ENCODE measurements at regions not wholly inside any gene's neighbourhood (a gene's known extent, or its start where the extent isn't known, plus 50 kb on each side); places are given as distances from the start of the nearest gene placed in this dataset.

GRCh38 chr3:182393151-182393550, 400.2 kb upstream of the ATP11B start:
- Histone ChIP-seq H3K9ac (no peak overlapping the region), H3K27ac (no peak overlapping the region), H3K9me2 (ENCODE audit: insufficient read depth) (no peaks in the 10 kb centered on the region), H4K20me1 (ENCODE audit: insufficient read depth) (no peaks in the 10 kb centered on the region), H3K4me3 (no peak overlapping the region), H3K4me1 (ENCODE audit: insufficient read depth) (no peaks in the 10 kb centered on the region), H3K79me2 (ENCODE audit: insufficient read depth) (no peaks in the 10 kb centered on the region), H3F3A (ENCODE audit: insufficient read depth) (no peaks in the 10 kb centered on the region), H3K36me3 (ENCODE audit: low read depth) (no peaks in the 10 kb centered on the region), H3K4me2 (ENCODE audit: unreplicated experiment) (no peak overlapping the region), H2AFZ (no peak overlapping the region), H3K9me3 (ENCODE audit: low read depth) (no peaks in the 10 kb centered on the region), H3K27me3 (replicated peaks; ENCODE audit: insufficient read depth) (no peaks in the 10 kb centered on the region)
- in situ Hi-C loops (cut with MboI): no loop called here
- 0 to 5% methylated on average over 1 of the region's 1 CpG for WGBS, 2 experiments (ENCODE audit: low coverage in 1 of 2, low lambda C conversion rate in 2 of 2, missing lambda C conversion rate in 2 of 2)
- no peak for TF ChIP-seq EZH2phosphoT487 (IDR thresholded peaks at IDR 0.05; ENCODE audit: insufficient read depth, low read depth)
- DNase-seq: no peak

GRCh38 chr3:182393830-182394367, 399.4 kb upstream of the ATP11B start:
- H2AFZ ChIP-seq: no peak overlapping the region
- no peaks in the 10 kb centered on the region for H3K9me3 ChIP-seq (ENCODE audit: low read depth)
- H3K27ac ChIP-seq: no peak overlapping the region
- DNase-seq: no peak
- no peaks in the 10 kb centered on the region for H3K27me3 ChIP-seq (replicated peaks; ENCODE audit: insufficient read depth)
- no peaks in the 10 kb centered on the region for H3K36me3 ChIP-seq (ENCODE audit: low read depth)
- in situ Hi-C loops (cut with MboI): no loop called here
- H3K4me2 ChIP-seq (ENCODE audit: unreplicated experiment): no peak overlapping the region
- TF ChIP-seq EZH2 (IDR thresholded peaks at IDR 0.05; ENCODE audit: insufficient read depth, poor library complexity, severe bottlenecking) (no peak), EZH2phosphoT487 (IDR thresholded peaks at IDR 0.05; ENCODE audit: insufficient read depth, low read depth) (no peak)
- H3K9me2 ChIP-seq (ENCODE audit: insufficient read depth): no peaks in the 10 kb centered on the region
- H3K4me1 ChIP-seq (ENCODE audit: insufficient read depth): no peaks in the 10 kb centered on the region
- H3K79me2 ChIP-seq (ENCODE audit: insufficient read depth): no peaks in the 10 kb centered on the region
- H4K20me1 ChIP-seq (ENCODE audit: insufficient read depth): no peaks in the 10 kb centered on the region
- H3K4me3 ChIP-seq: no peak overlapping the region
- 24 to 25% methylated on average over 5 of the region's 5 CpGs for WGBS, 2 experiments (ENCODE audit: low coverage in 1 of 2, low lambda C conversion rate in 2 of 2, missing lambda C conversion rate in 2 of 2)
- H3K9ac ChIP-seq: no peak overlapping the region
- no peaks in the 10 kb centered on the region for H3F3A ChIP-seq (ENCODE audit: insufficient read depth)

- Histone ChIP-seq H3K9me3 (ENCODE audit: low read depth) (no peaks in the 10 kb centered on the region), H3K4me1 (ENCODE audit: insufficient read depth) (no peaks in the 10 kb centered on the region), H3K4me2 (ENCODE audit: unreplicated experiment) (no peak overlapping the region), H3K36me3 (ENCODE audit: low read depth) (no peaks in the 10 kb centered on the region), H3K4me3 (no peak overlapping the region), H3K9me2 (ENCODE audit: insufficient read depth) (no peaks in the 10 kb centered on the region), H3F3A (ENCODE audit: insufficient read depth) (no peaks in the 10 kb centered on the region), H4K20me1 (ENCODE audit: insufficient read depth) (no peaks in the 10 kb centered on the region), H3K9ac (no peak overlapping the region), H2AFZ (no peak overlapping the region), H3K79me2 (ENCODE audit: insufficient read depth) (no peaks in the 10 kb centered on the region), H3K27ac (no peak overlapping the region), H3K27me3 (replicated peaks; ENCODE audit: insufficient read depth) (no peaks in the 10 kb centered on the region)
- no peak for DNase-seq
- WGBS, 2 experiments (ENCODE audit: low coverage in 1 of 2, low lambda C conversion rate in 2 of 2, missing lambda C conversion rate in 2 of 2): 52 to 62% methylated on average over 1 of the region's 1 CpG
- in situ Hi-C loops (cut with MboI): no loop called here
- TF ChIP-seq EZH2 (IDR thresholded peaks at IDR 0.05; ENCODE audit: insufficient read depth, poor library complexity, severe bottlenecking): no peak
- no peak for TF ChIP-seq EZH2phosphoT487 (IDR thresholded peaks at IDR 0.05; ENCODE audit: insufficient read depth, low read depth)
Observed at GRCh38 chr3:182397164-182397563, 396.1 kb upstream of the ATP11B start.

- in situ Hi-C loops (cut with MboI): no loop called here
- 20 to 21% methylated on average over 11 of the region's 11 CpGs for WGBS, 2 experiments (ENCODE audit: low coverage in 1 of 2, low lambda C conversion rate in 2 of 2, missing lambda C conversion rate in 2 of 2)
Observed at GRCh38 chr3:182399978-182400737, 393.1 kb upstream of the ATP11B start.

More at GRCh38 chr3:182399978-182400737, 393.1 kb upstream of the ATP11B start:
- Histone ChIP-seq H3K4me2 (ENCODE audit: unreplicated experiment) (no peak overlapping the region), H3K27ac (no peak overlapping the region), H3K9me3 (ENCODE audit: low read depth) (no peaks in the 10 kb centered on the region), H3K4me3 (no peak overlapping the region), H3F3A (ENCODE audit: insufficient read depth) (no peaks in the 10 kb centered on the region), H3K36me3 (ENCODE audit: low read depth) (no peaks in the 10 kb centered on the region), H4K20me1 (ENCODE audit: insufficient read depth) (no peaks in the 10 kb centered on the region), H3K9ac (no peak overlapping the region), H3K79me2 (ENCODE audit: insufficient read depth) (no peaks in the 10 kb centered on the region), H3K4me1 (ENCODE audit: insufficient read depth) (no peaks in the 10 kb centered on the region), H3K27me3 (replicated peaks; ENCODE audit: insufficient read depth) (no peaks in the 10 kb centered on the region), H2AFZ (no peak overlapping the region), H3K9me2 (ENCODE audit: insufficient read depth) (no peaks in the 10 kb centered on the region)
- no peak for TF ChIP-seq EZH2phosphoT487 (IDR thresholded peaks at IDR 0.05; ENCODE audit: insufficient read depth, low read depth)
- no peak for TF ChIP-seq EZH2 (IDR thresholded peaks at IDR 0.05; ENCODE audit: insufficient read depth, poor library complexity, severe bottlenecking)
- no peak for DNase-seq

Measured in GM23248 (cell line).